HG02623 (cell line): ENCODE measurements at regions not wholly inside any gene's neighbourhood (a gene's known extent, or its start where the extent isn't known, plus 50 kb on each side); places are given as distances from the start of the nearest gene placed in this dataset.

Source experiments
- ATAC-seq: cut with Tn5 transposase; IDR thresholded peaks from one replicate; pipeline ENCODE4 v1.9.1; 2021; ENCODE audit warnings: moderate library complexity; ENCODE audit not compliant: unreplicated experiment

- no peak for ATAC-seq
These were observed 351.2 kb upstream of the ARGLU1 start for GRCh38 chr13:106919133-106919532.

GRCh38 chr13:106918557-106918860, 350.6 kb upstream of the ARGLU1 start:
- no peak for ATAC-seq

- ATAC-seq, result peak; percentile 91
These were observed 350.0 kb upstream of the ARGLU1 start for GRCh38 chr13:106917673-106918556.

GRCh38 chr13:106917024-106917571, 349.2 kb upstream of the ARGLU1 start:
- no peak for ATAC-seq

- no peak for ATAC-seq
These were observed 348.5 kb upstream of the ARGLU1 start for GRCh38 chr13:106916329-106916976.

GRCh38 chr13:106915146-106915545, 347.2 kb upstream of the ARGLU1 start:
- ATAC-seq, result no peak

GRCh38 chr13:106911627-106912026, 343.7 kb upstream of the ARGLU1 start:
- no peak for ATAC-seq

GRCh38 chr13:106911020-106911419, 343.1 kb upstream of the ARGLU1 start:
- no peak for ATAC-seq

GRCh38 chr13:106906426-106906996, 338.6 kb upstream of the ARGLU1 start:
- no peak for ATAC-seq

GRCh38 chr13:106905380-106906162, 337.6 kb upstream of the ARGLU1 start:
- no peak for ATAC-seq

- ATAC-seq, result no peak
These were observed 331.5 kb upstream of the ARGLU1 start for GRCh38 chr13:106899442-106899841.

- ATAC-seq, result no peak
These were observed 330.3 kb upstream of the ARGLU1 start for GRCh38 chr13:106898231-106898630.

GRCh38 chr13:106888148-106888547, 320.2 kb upstream of the ARGLU1 start:
- no peak for ATAC-seq

- ATAC-seq, result no peak
These were observed 319.7 kb upstream of the ARGLU1 start for GRCh38 chr13:106887686-106888085.

GRCh38 chr13:106883976-106884375, 316.0 kb upstream of the ARGLU1 start:
- no peak for ATAC-seq

GRCh38 chr13:106882246-106882645, 314.3 kb upstream of the ARGLU1 start:
- ATAC-seq, result no peak

GRCh38 chr13:106879806-106880205, 311.9 kb upstream of the ARGLU1 start:
- no peak for ATAC-seq

- no peak for ATAC-seq
These were observed 306.4 kb upstream of the ARGLU1 start for GRCh38 chr13:106874323-106874722.

GRCh38 chr13:106873810-106874209, 305.9 kb upstream of the ARGLU1 start:
- ATAC-seq, result no peak

GRCh38 chr13:106867249-106867648, 299.3 kb upstream of the ARGLU1 start:
- no peak for ATAC-seq
